Fibroblast of skin of back (primary cell): ENCODE measurements at regions not wholly inside any gene's neighbourhood (a gene's known extent, or its start where the extent isn't known, plus 50 kb on each side); places are given as distances from the start of the nearest gene placed in this dataset.
"Not testable (repeated sequence)": the region's sequence is repeated elsewhere in the genome, so short reads cannot be mapped to it uniquely, and the experiment has no call there.

Experiments
- DNase-seq: peaks from one replicate; pipeline ENCODE4 v3.0.0-alpha.2; 2013

GRCh38 chr19:23984911-23985310 is 70.2 kb downstream of the ZNF726 start:
- DNase-seq = not testable (repeated sequence)

- no peak for DNase-seq
Measured at GRCh38 chr19:23986623-23987022, 71.9 kb downstream of the ZNF726 start.

- no peak for DNase-seq
Measured at GRCh38 chr19:23991170-23991569, 76.5 kb downstream of the ZNF726 start.

GRCh38 chr19:23992348-23992747 is 77.7 kb downstream of the ZNF726 start:
- no peak for DNase-seq

- no peak for DNase-seq
Measured at GRCh38 chr19:23993440-23993839, 78.8 kb downstream of the ZNF726 start.

GRCh38 chr19:23996549-23996948 is 81.9 kb downstream of the ZNF726 start:
- DNase-seq = peak; percentile 4

GRCh38 chr19:23998568-23998967 is 83.9 kb downstream of the ZNF726 start:
- DNase-seq = no peak

- DNase-seq = no peak
Measured at GRCh38 chr19:23999821-24000610, 85.3 kb downstream of the ZNF726 start.

- no peak for DNase-seq
Measured at GRCh38 chr19:24000656-24001055, 86.0 kb downstream of the ZNF726 start.

- DNase-seq = no peak
Measured at GRCh38 chr19:24002256-24002945, 84.6 kb upstream of the ZNF254 start.

- no peak for DNase-seq
Measured at GRCh38 chr19:24003537-24003936, 83.5 kb upstream of the ZNF254 start.

- DNase-seq = no peak
Measured at GRCh38 chr19:24004166-24004565, 82.8 kb upstream of the ZNF254 start.

GRCh38 chr19:24029941-24030636 is 56.9 kb upstream of the ZNF254 start:
- no peak for DNase-seq

- DNase-seq = no peak
Measured at GRCh38 chr19:24032651-24033050, 54.3 kb upstream of the ZNF254 start.

- DNase-seq = peak; percentile 96
Measured at GRCh38 chr19:24033301-24033962, 53.6 kb upstream of the ZNF254 start.

- peak; percentile 64 for DNase-seq
Measured at GRCh38 chr19:24033963-24034342, 53.0 kb upstream of the ZNF254 start.

- not testable (repeated sequence) for DNase-seq
Measured at GRCh38 chr19:24035261-24035880, 51.6 kb upstream of the ZNF254 start.
